ENCODE measurements at regions not wholly inside any gene's neighbourhood (a gene's known extent, or its start where the extent isn't known, plus 50 kb on each side); places are given as distances from the start of the nearest gene placed in this dataset.
"Not testable (repeated sequence)": the region's sequence is repeated elsewhere in the genome, so short reads cannot be mapped to it uniquely, and the experiment has no call there.

DNA sequence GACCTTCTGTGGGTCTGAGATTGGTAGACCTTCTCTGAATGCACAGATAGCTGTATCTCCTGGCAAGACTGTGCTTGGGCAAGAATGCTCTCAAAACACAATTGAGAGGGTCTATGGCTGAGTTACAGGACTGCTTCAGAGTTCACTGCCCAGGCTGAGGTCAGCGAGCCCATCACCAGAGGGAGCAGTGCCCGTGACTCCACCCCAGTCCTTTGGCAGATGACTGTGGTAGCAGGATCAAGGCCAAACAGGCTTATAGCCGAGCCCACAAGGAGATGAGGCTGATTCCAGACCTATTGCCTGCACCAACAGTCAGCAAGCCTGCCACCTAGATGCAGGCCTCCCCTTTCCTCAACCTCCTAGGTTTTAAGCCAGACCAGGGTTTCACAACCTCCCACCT lies 89.4 kb downstream of the CHRFAM7A start:
- TF ChIP-seq, protein P1, sequence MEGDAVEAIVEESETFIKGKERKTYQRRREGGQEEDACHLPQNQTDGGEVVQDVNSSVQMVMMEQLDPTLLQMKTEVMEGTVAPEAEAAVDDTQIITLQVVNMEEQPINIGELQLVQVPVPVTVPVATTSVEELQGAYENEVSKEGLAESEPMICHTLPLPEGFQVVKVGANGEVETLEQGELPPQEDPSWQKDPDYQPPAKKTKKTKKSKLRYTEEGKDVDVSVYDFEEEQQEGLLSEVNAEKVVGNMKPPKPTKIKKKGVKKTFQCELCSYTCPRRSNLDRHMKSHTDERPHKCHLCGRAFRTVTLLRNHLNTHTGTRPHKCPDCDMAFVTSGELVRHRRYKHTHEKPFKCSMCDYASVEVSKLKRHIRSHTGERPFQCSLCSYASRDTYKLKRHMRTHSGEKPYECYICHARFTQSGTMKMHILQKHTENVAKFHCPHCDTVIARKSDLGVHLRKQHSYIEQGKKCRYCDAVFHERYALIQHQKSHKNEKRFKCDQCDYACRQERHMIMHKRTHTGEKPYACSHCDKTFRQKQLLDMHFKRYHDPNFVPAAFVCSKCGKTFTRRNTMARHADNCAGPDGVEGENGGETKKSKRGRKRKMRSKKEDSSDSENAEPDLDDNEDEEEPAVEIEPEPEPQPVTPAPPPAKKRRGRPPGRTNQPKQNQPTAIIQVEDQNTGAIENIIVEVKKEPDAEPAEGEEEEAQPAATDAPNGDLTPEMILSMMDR (IDR thresholded peaks at IDR 0.05; ENCODE audit: poor library complexity) = not testable (repeated sequence)
- TF ChIP-seq EZH2 (IDR thresholded peaks at IDR 0.05; ENCODE audit: borderline replicate concordance) = not testable (repeated sequence)
